ENCODE measurements at regions not wholly inside any gene's neighbourhood (a gene's known extent, or its start where the extent isn't known, plus 50 kb on each side); places are given as distances from the start of the nearest gene placed in this dataset.

- TF ChIP-seq, protein P1, sequence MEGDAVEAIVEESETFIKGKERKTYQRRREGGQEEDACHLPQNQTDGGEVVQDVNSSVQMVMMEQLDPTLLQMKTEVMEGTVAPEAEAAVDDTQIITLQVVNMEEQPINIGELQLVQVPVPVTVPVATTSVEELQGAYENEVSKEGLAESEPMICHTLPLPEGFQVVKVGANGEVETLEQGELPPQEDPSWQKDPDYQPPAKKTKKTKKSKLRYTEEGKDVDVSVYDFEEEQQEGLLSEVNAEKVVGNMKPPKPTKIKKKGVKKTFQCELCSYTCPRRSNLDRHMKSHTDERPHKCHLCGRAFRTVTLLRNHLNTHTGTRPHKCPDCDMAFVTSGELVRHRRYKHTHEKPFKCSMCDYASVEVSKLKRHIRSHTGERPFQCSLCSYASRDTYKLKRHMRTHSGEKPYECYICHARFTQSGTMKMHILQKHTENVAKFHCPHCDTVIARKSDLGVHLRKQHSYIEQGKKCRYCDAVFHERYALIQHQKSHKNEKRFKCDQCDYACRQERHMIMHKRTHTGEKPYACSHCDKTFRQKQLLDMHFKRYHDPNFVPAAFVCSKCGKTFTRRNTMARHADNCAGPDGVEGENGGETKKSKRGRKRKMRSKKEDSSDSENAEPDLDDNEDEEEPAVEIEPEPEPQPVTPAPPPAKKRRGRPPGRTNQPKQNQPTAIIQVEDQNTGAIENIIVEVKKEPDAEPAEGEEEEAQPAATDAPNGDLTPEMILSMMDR (IDR thresholded peaks at IDR 0.05) = no peak
- TF ChIP-seq POLR2AphosphoS5 (IDR thresholded peaks at IDR 0.05) (no peak), POLR2A (IDR thresholded peaks at IDR 0.05) (no peak)
Measured at GRCh38 chr18:37935086-37935485, 369.5 kb upstream of the CELF4 start.

Measured in sigmoid colon (tissue), 4 donors.